ENCODE measurements at regions not wholly inside any gene's neighbourhood (a gene's known extent, or its start where the extent isn't known, plus 50 kb on each side); places are given as distances from the start of the nearest gene placed in this dataset.

- no peak for ATAC-seq
- ChIA-PET CTCF (interaction anchor here (0.7 to 5.6 kb wide), 4 partner anchors 13 to 730 kb away, joined by 3 to 45 read pairs (median 4); no protein-coding TSS in a partner anchor), POLR2A (no interaction called here)
- Histone ChIP-seq H3K4me3 (no peak overlapping the region), H3K4me2 (no peak overlapping the region), H3K27ac (no peak overlapping the region), H3K4me1 (no peaks in the 10 kb centered on the region), H3K9me3 (no peaks in the 10 kb centered on the region)
- TF ChIP-seq ZFP36 (IDR thresholded peaks at IDR 0.05; ENCODE audit: borderline replicate concordance, partially characterized antibody) (no peak), HOXB13 (CRISPR knock-in tag; IDR thresholded peaks at IDR 0.05; ENCODE audit: low read depth) (no peak), MAX (IDR thresholded peaks at IDR 0.05) (no peak), JUN (IDR thresholded peaks at IDR 0.05) (no peak), RCOR1 (IDR thresholded peaks at IDR 0.05; ENCODE audit: low read depth, low read length) (no peak), MYC (IDR thresholded peaks at IDR 0.05; ENCODE audit: borderline replicate concordance, low read length) (no peak), RARB (CRISPR knock-in tag; IDR thresholded peaks at IDR 0.05) (no peak), CHD2 (IDR thresholded peaks at IDR 0.05; ENCODE audit: low read length, partially characterized antibody) (no peak), E2F6 (IDR thresholded peaks at IDR 0.05; ENCODE audit: borderline replicate concordance, low read depth) (no peak), HOXA7 (CRISPR knock-in tag; IDR thresholded peaks at IDR 0.05) (no peak), POLR2A (IDR thresholded peaks at IDR 0.05; ENCODE audit: low read length) (no peak), CEBPB (IDR thresholded peaks at IDR 0.05) (no peak), JUNB (IDR thresholded peaks at IDR 0.05) (no peak), TP53 (CRISPR knock-in tag; IDR thresholded peaks at IDR 0.05) (no peak), POLR2AphosphoS2 (conservative IDR thresholded peaks at IDR 0.05; ENCODE audit: low read length) (no peak), CBX8 (IDR thresholded peaks at IDR 0.05) (no peak), RFX5 (IDR thresholded peaks at IDR 0.05) (no peak), REST (IDR thresholded peaks at IDR 0.05) (no peak), CHD4 (IDR thresholded peaks at IDR 0.05; ENCODE audit: borderline replicate concordance) (no peak)
- FAIRE-seq: no peak
- DNase-seq (ENCODE audit: low read depth in 1 of 2, low spot score in 1 of 2): no peak
- 42% methylated on average over 3 of the region's 3 CpGs for WGBS (ENCODE audit: missing lambda C conversion rate)
These were observed 68.0 kb downstream of the GSC start for GRCh38 chr14:94701861-94702370.

GRCh38 chr14:94700336-94700735 lies 69.6 kb downstream of the GSC start:
- DNase-seq (ENCODE audit: low read depth in 1 of 2, low spot score in 1 of 2) (no peak), FAIRE-seq (no peak), ATAC-seq (no peak)
- ChIA-PET CTCF (interaction anchor here (5.6 kb wide), 1 partner anchor 12 kb away, joined by 45 read pairs; no protein-coding TSS in a partner anchor), POLR2A (no interaction called here)
- H3K9me3 ChIP-seq: no peaks in the 10 kb centered on the region
- no peak for TF ChIP-seq TP53 (CRISPR knock-in tag; IDR thresholded peaks at IDR 0.05)
- TF ChIP-seq ESRRA (IDR thresholded peaks at IDR 0.05; ENCODE audit: borderline replicate concordance, low read length): no peak
- no peak for TF ChIP-seq ZNF302 (CRISPR knock-in tag; IDR thresholded peaks at IDR 0.05)
- TF ChIP-seq NFE2L2 (conservative IDR thresholded peaks at IDR 0.05; ENCODE audit: low read length): no peak
- no peak for TF ChIP-seq FOSB (CRISPR knock-in tag; IDR thresholded peaks at IDR 0.05)
- TF ChIP-seq BHLHE40 (IDR thresholded peaks at IDR 0.05; ENCODE audit: low read depth, low read length): no peak
- TF ChIP-seq NR3C1 (IDR thresholded peaks at IDR 0.05): no peak
- TF ChIP-seq ZSCAN20 (CRISPR knock-in tag; IDR thresholded peaks at IDR 0.05): no peak
- TF ChIP-seq HEYL (CRISPR knock-in tag; IDR thresholded peaks at IDR 0.05): no peak
- no peak for TF ChIP-seq JUN (IDR thresholded peaks at IDR 0.05)
- TF ChIP-seq SREBF2 (IDR thresholded peaks at IDR 0.05): no peak
- TF ChIP-seq CHD4 (IDR thresholded peaks at IDR 0.05; ENCODE audit: borderline replicate concordance): no peak
- no peak for TF ChIP-seq RARB (CRISPR knock-in tag; IDR thresholded peaks at IDR 0.05)
- TF ChIP-seq USF2 (IDR thresholded peaks at IDR 0.05): no peak
- TF ChIP-seq HDAC2 (IDR thresholded peaks at IDR 0.05): no peak
- no peak for TF ChIP-seq FOXS1 (CRISPR knock-in tag; IDR thresholded peaks at IDR 0.05)
- no peak for TF ChIP-seq CBX8 (IDR thresholded peaks at IDR 0.05)
- H3K4me3 ChIP-seq: no peak overlapping the region
- 39% methylated on average over 8 of the region's 8 CpGs for WGBS (ENCODE audit: missing lambda C conversion rate)
- no peak overlapping the region for H3K4me2 ChIP-seq
- no peak overlapping the region for H3K27ac ChIP-seq
- H3K4me1 ChIP-seq: no peaks in the 10 kb centered on the region
